Prostate gland (tissue), 2 donors: ENCODE measurements at regions not wholly inside any gene's neighbourhood (a gene's known extent, or its start where the extent isn't known, plus 50 kb on each side); places are given as distances from the start of the nearest gene placed in this dataset.

ENCODE experiments used
- CTCF ChIP-seq, 4 experiments: fragments of 200-600 bp in 2 of 4; fragments of 450-650 bp in 2 of 4; sonication (generic) in 2 of 4; IDR thresholded peaks; 1 replicate in 3 of 4; 2 replicates in 1 of 4; pipeline ENCODE4 v1.5.1; 2016 to 2019; ENCODE audit warnings: antibody characterized with exemption in 4 of 4, mild to moderate bottlenecking in 2 of 4, moderate library complexity in 2 of 4
- POLR2A ChIP-seq: fragments of 450-650 bp; IDR thresholded peaks from one replicate; pipeline ENCODE4 v1.6.1; 2016; ENCODE audit warnings: antibody characterized with exemption, mild to moderate bottlenecking

- TF ChIP-seq CTCF (IDR thresholded peaks at IDR 0.05) (no peak), POLR2A (no peak)
Observed at GRCh38 chr2:134039912-134040581, 213.8 kb upstream of the MGAT5 start.
